ENCODE measurements at regions not wholly inside any gene's neighbourhood (a gene's known extent, or its start where the extent isn't known, plus 50 kb on each side); places are given as distances from the start of the nearest gene placed in this dataset.

GRCh38 chr10:42111076-42111475 is 527.3 kb downstream of the ZNF33B start:
- intact Hi-C loops (cut with micrococcal nuclease) = no loop called here
- Histone ChIP-seq H3K14ac (replicated peaks; ENCODE audit: low read depth, low read length) (no peak overlapping the region), H2BK5ac (ENCODE audit: low read depth, low read length, poor library complexity, severe bottlenecking) (no peak overlapping the region), H4K91ac (ENCODE audit: insufficient read depth, low read depth, low read length) (no peak overlapping the region), H3K27me3 (ENCODE audit: control insufficient read depth, insufficient read depth, low read length) (no peaks in the 10 kb centered on the region), H3K4me3 (ENCODE audit: insufficient read depth, low read depth, low read length) (no peak overlapping the region), H2AK9ac (replicated peaks; ENCODE audit: low read depth, low read length, poor library complexity) (no peak overlapping the region), H3K4me1 (ENCODE audit: control insufficient read depth, insufficient read depth, low read length) (no peaks in the 10 kb centered on the region), H3K79me1 (ENCODE audit: low read depth in 1 of 2, low read length in 2 of 2) (no peaks in the 10 kb centered on the region), H3K56ac (ENCODE audit: extremely low read depth, insufficient read depth, low read length) (no peak overlapping the region), H3K9me3 (ENCODE audit: control insufficient read depth, insufficient read depth, low read length) (peaks cover 9% of the 10 kb centered on the region; the same call in 1 of the 2 replicates), H3K36me3 (ENCODE audit: control insufficient read depth, insufficient read depth, low read length) (no peaks in the 10 kb centered on the region), H2BK20ac (ENCODE audit: low read depth, low read length) (no peak overlapping the region), H3K4me2 (ENCODE audit: low read depth, low read length) (no peak overlapping the region), H2AFZ (replicated peaks; ENCODE audit: low read length, poor library complexity) (no peak overlapping the region), H3K23ac (ENCODE audit: low read depth, low read length) (no peak overlapping the region), H4K5ac (ENCODE audit: low read depth, low read length) (no peak overlapping the region), H3K4ac (ENCODE audit: low read depth, low read length) (no peak overlapping the region), H3K9me1 (ENCODE audit: insufficient read depth, low read length) (no peaks in the 10 kb centered on the region), H2BK120ac (ENCODE audit: low read depth, low read length) (no peak overlapping the region), H3K18ac (ENCODE audit: low read depth, low read length) (no peak overlapping the region), H2BK15ac (ENCODE audit: low read depth, low read length) (no peak overlapping the region), H4K20me1 (ENCODE audit: insufficient read depth, low read length) (no peaks in the 10 kb centered on the region), H4K8ac (ENCODE audit: low read depth in 2 of 2, low read length in 2 of 2) (no peak overlapping the region), H3K9ac (ENCODE audit: low read depth, low read length) (no peak overlapping the region), H2AK5ac (ENCODE audit: low read depth, low read length) (no peak overlapping the region), H3K27ac (ENCODE audit: insufficient read depth, low read length) (no peak overlapping the region)
- WGBS, 2 experiments (ENCODE audit: extremely low coverage in 2 of 2, insufficient read length in 1 of 2) = 88% methylated on average over 7 of the region's 33 CpGs; no CpG with 5 or more reads in 1 of the 2 experiments
- dilution Hi-C loops (cut with HindIII; ENCODE audit: low sequenced_read_pairs, unreplicated experiment) = no loop called here
- DNase-seq (no peak), ATAC-seq (ENCODE audit: low read depth) (no peak)
- ChIA-PET POLR2A (ENCODE audit: unreplicated experiment) (no interaction called here), CTCF (no interaction called here)
- BruUV-seq (replicated peaks) = no TSS peak
- in situ Hi-C loops (cut with MboI; ENCODE audit: low sequenced_read_pairs) = no loop called here
- no peak for TF ChIP-seq USF2 (IDR thresholded peaks at IDR 0.05; ENCODE audit: low read depth, low read length)
- no peak for TF ChIP-seq NFE2L2 (IDR thresholded peaks at IDR 0.05; ENCODE audit: low read depth, low read length)
- no peak for TF ChIP-seq BHLHE40 (IDR thresholded peaks at IDR 0.05; ENCODE audit: low read depth, low read length)
- TF ChIP-seq RFX5 (IDR thresholded peaks at IDR 0.05; ENCODE audit: low read depth, low read length) = no peak
- TF ChIP-seq SMC3 (IDR thresholded peaks at IDR 0.05; ENCODE audit: low read depth, low read length) = no peak
- TF ChIP-seq POLR2A (IDR thresholded peaks at IDR 0.05; ENCODE audit: low read depth, low read length) = no peak
- TF ChIP-seq MXI1 (IDR thresholded peaks at IDR 0.05; ENCODE audit: borderline replicate concordance, low read depth, low read length) = no peak
- TF ChIP-seq MAZ (IDR thresholded peaks at IDR 0.05; ENCODE audit: borderline replicate concordance, low read depth, low read length) = no peak
- no peak for TF ChIP-seq RAD21 (IDR thresholded peaks at IDR 0.05; ENCODE audit: low read length)
- TF ChIP-seq CTCF (conservative IDR thresholded peaks at IDR 0.05; ENCODE audit: low read depth, low read length) = no peak
- TF ChIP-seq CHD1 (IDR thresholded peaks at IDR 0.05; ENCODE audit: low read depth, low read length) = no peak
- no peak for TF ChIP-seq MAFK (IDR thresholded peaks at IDR 0.05; ENCODE audit: low read depth, low read length)
